ENCODE measurements at regions not wholly inside any gene's neighbourhood (a gene's known extent, or its start where the extent isn't known, plus 50 kb on each side); places are given as distances from the start of the nearest gene placed in this dataset.

DNA sequence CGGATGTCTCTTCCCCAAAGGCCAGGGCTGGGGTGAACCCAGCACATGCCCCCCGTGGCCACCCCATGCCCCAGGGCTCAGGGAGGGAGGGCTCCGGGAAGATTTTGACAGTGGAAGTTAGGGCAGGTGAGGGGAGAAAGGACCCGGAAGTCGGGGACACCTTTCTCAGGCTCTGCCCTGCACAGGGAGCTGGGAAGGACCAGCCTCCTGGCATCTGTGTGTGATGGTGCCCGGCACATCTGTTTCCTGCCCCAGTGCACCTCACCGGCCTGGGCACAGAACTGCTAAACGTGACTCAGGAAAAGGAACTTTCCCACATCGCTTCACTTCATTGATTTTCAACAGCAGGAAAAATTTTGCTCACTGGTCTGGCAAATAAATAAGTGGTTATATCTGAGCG lies 141.1 kb upstream of the AFDN start:
- BruUV-seq (replicated peaks), result no TSS peak
- no peak for TF ChIP-seq CTCF (IDR thresholded peaks at IDR 0.05; ENCODE audit: insufficient read depth in 1 of 2, low read depth in 1 of 2, low read length in 1 of 2, severe bottlenecking in 1 of 2, unreplicated experiment in 1 of 2)
- no peaks in the 10 kb centered on the region for H3K9me3 Mint-ChIP-seq (ENCODE audit: unreplicated experiment)
- H3K27ac Mint-ChIP-seq (ENCODE audit: unreplicated experiment), result no peak overlapping the region
- no peaks in the 10 kb centered on the region for H3K36me3 Mint-ChIP-seq (ENCODE audit: insufficient read depth, unreplicated experiment)
- peaks cover 33% of the 10 kb centered on the region for H3K4me1 Mint-ChIP-seq (ENCODE audit: low read depth, unreplicated experiment)
- Histone ChIP-seq H3K9me3 (no peaks in the 10 kb centered on the region), H3K36me3 (ENCODE audit: control insufficient read depth, insufficient read depth, low read length) (no peaks in the 10 kb centered on the region), H3K4me3 (ENCODE audit: low read depth, low read length) (no peak overlapping the region), H3K4me1 (peaks cover 43% of the 10 kb centered on the region), H3K27me3 (replicated peaks; ENCODE audit: control insufficient read depth, insufficient read depth, low read length) (no peaks in the 10 kb centered on the region)
- H3K4me3 Mint-ChIP-seq (ENCODE audit: unreplicated experiment), result no peak overlapping the region
- intact Hi-C loops (cut with micrococcal nuclease; ENCODE audit: unreplicated experiment), result no loop called here
- no peaks in the 10 kb centered on the region for H3K27me3 Mint-ChIP-seq (ENCODE audit: insufficient read depth, unreplicated experiment)
- ChIA-PET CTCF (no interaction called here), POLR2A (no interaction called here)
- DNase-seq, result no peak

DNA sequence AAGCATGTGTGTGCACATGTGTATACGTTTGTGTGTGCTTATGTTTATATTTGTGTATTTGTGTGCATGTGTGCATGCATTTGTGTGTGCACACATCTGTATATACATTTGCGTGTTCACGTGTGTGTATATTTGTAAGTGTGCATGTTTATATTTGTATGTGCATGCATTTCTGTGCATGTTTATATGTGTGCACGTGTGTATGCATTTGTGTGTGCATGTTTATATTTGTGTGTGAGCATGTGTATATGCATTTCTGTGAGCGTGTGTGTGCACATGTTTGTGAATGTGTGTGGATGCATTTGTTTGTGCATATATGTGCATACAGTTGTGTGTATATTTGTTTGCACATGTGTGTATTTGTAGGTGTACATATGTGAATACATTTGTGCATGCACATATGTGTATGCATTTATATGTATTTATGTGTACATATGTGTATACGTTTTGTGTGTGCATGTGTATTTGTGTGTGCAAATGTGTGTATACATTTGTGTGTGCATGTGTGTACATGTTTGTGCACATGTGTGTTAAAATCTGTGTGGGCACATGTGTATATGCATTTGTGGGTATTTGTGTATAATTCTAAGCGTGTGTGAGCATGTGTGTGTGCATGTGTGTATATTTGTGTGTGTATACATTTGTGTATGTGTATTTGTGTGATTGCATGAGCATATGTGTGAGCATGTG lies 140.4 kb upstream of the AFDN start:
- Mint-ChIP-seq H3K27ac (ENCODE audit: unreplicated experiment) (no peak overlapping the region), H3K4me3 (ENCODE audit: unreplicated experiment) (no peak overlapping the region), H3K4me1 (ENCODE audit: low read depth, unreplicated experiment) (peaks cover 28% of the 10 kb centered on the region), H3K27me3 (ENCODE audit: insufficient read depth, unreplicated experiment) (no peaks in the 10 kb centered on the region), H3K36me3 (ENCODE audit: insufficient read depth, unreplicated experiment) (no peaks in the 10 kb centered on the region), H3K9me3 (ENCODE audit: unreplicated experiment) (no peaks in the 10 kb centered on the region)
- intact Hi-C loops (cut with micrococcal nuclease; ENCODE audit: unreplicated experiment), result no loop called here
- peaks cover 37% of the 10 kb centered on the region for H3K4me1 ChIP-seq
- H3K27me3 ChIP-seq (replicated peaks; ENCODE audit: control insufficient read depth, insufficient read depth, low read length), result no peaks in the 10 kb centered on the region
- ChIA-PET POLR2A (no interaction called here), CTCF (no interaction called here)
- H3K36me3 ChIP-seq (ENCODE audit: control insufficient read depth, insufficient read depth, low read length), result no peaks in the 10 kb centered on the region
- H3K4me3 ChIP-seq (ENCODE audit: low read depth, low read length), result no peak overlapping the region
- TF ChIP-seq CTCF (IDR thresholded peaks at IDR 0.05; ENCODE audit: insufficient read depth in 1 of 2, low read depth in 1 of 2, low read length in 1 of 2, severe bottlenecking in 1 of 2, unreplicated experiment in 1 of 2), result no peak
- DNase-seq, result no peak
- BruUV-seq (replicated peaks), result no TSS peak
- H3K9me3 ChIP-seq, result no peaks in the 10 kb centered on the region

DNA sequence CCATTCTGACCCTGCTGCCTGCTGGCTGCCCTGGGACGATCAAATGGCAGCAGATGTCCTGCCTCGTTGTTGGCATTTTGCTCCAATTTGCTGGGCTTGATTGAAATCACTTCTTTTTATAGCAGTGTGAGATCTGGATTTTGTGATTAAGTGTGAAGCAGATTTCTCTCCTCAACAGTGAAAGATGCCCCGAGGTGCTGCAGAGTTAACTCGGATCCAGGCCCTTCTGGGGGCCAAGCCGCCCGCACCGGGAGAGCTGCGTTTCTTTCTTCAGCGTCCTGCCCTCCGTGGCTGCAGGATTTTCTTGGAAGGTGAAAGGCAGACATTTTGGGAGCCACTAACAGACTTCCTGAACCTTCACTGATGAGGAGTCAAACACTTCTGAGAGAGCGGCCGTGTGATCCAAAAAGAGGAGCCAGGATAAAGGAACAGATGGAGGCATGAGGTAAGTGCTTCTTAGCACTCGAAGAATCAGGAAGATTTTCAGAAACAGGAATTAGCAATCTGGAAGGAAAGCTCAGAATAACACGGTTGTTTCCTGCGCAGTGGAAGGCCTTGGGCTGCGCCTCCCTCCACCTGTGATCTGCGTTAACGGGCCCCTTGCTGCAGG lies 139.5 kb upstream of the AFDN start:
- Histone ChIP-seq H3K27me3 (replicated peaks; ENCODE audit: control insufficient read depth, insufficient read depth, low read length) (no peaks in the 10 kb centered on the region), H3K9me3 (no peaks in the 10 kb centered on the region), H3K4me3 (ENCODE audit: low read depth, low read length) (no peak overlapping the region), H3K4me1 (peaks cover 29% of the 10 kb centered on the region), H3K36me3 (ENCODE audit: control insufficient read depth, insufficient read depth, low read length) (no peaks in the 10 kb centered on the region)
- H3K9me3 Mint-ChIP-seq (ENCODE audit: unreplicated experiment), result no peaks in the 10 kb centered on the region
- DNase-seq, result no peak
- H3K4me1 Mint-ChIP-seq (ENCODE audit: low read depth, unreplicated experiment), result peaks cover 21% of the 10 kb centered on the region
- no peaks in the 10 kb centered on the region for H3K36me3 Mint-ChIP-seq (ENCODE audit: insufficient read depth, unreplicated experiment)
- no peaks in the 10 kb centered on the region for H3K27me3 Mint-ChIP-seq (ENCODE audit: insufficient read depth, unreplicated experiment)
- no TSS peak for BruUV-seq (replicated peaks)
- intact Hi-C loops (cut with micrococcal nuclease; ENCODE audit: unreplicated experiment), result no loop called here
- no peak overlapping the region for H3K4me3 Mint-ChIP-seq (ENCODE audit: unreplicated experiment)
- POLR2A ChIA-PET, result no interaction called here
- no peak for TF ChIP-seq CTCF (IDR thresholded peaks at IDR 0.05; ENCODE audit: insufficient read depth in 1 of 2, low read depth in 1 of 2, low read length in 1 of 2, severe bottlenecking in 1 of 2, unreplicated experiment in 1 of 2)
- CTCF ChIA-PET, result no interaction called here
- no peak overlapping the region for H3K27ac Mint-ChIP-seq (ENCODE audit: unreplicated experiment)
